ENCODE measurements at regions not wholly inside any gene's neighbourhood (a gene's known extent, or its start where the extent isn't known, plus 50 kb on each side); places are given as distances from the start of the nearest gene placed in this dataset.

GRCh38 chr4:64780664-64781063 lies 371.4 kb upstream of the TECRL start:
- TF ChIP-seq POLR2AphosphoS5 (IDR thresholded peaks at IDR 0.05; ENCODE audit: low read depth, low read length) (no peak), SP1 (IDR thresholded peaks at IDR 0.05; ENCODE audit: low read depth) (no peak), SIN3A (IDR thresholded peaks at IDR 0.05; ENCODE audit: low read depth) (no peak), POLR2A (IDR thresholded peaks at IDR 0.05; ENCODE audit: borderline replicate concordance, extremely low read depth, insufficient read depth, insufficient read length) (no peak), EZH2 (IDR thresholded peaks at IDR 0.05) (no peak), SRF (IDR thresholded peaks at IDR 0.05; ENCODE audit: low read depth) (no peak), YY1 (IDR thresholded peaks at IDR 0.05; ENCODE audit: extremely low read depth, insufficient replicate concordance, low read depth, low read length) (no peak), RAD21 (IDR thresholded peaks at IDR 0.05; ENCODE audit: low read depth) (no peak), EZH2phosphoT487 (IDR thresholded peaks at IDR 0.05; ENCODE audit: borderline replicate concordance) (no peak), ZNF274 (IDR thresholded peaks at IDR 0.05; ENCODE audit: low read depth, low read length) (no peak), JUND (IDR thresholded peaks at IDR 0.05) (no peak)
- TF ChIP-seq, protein P1, sequence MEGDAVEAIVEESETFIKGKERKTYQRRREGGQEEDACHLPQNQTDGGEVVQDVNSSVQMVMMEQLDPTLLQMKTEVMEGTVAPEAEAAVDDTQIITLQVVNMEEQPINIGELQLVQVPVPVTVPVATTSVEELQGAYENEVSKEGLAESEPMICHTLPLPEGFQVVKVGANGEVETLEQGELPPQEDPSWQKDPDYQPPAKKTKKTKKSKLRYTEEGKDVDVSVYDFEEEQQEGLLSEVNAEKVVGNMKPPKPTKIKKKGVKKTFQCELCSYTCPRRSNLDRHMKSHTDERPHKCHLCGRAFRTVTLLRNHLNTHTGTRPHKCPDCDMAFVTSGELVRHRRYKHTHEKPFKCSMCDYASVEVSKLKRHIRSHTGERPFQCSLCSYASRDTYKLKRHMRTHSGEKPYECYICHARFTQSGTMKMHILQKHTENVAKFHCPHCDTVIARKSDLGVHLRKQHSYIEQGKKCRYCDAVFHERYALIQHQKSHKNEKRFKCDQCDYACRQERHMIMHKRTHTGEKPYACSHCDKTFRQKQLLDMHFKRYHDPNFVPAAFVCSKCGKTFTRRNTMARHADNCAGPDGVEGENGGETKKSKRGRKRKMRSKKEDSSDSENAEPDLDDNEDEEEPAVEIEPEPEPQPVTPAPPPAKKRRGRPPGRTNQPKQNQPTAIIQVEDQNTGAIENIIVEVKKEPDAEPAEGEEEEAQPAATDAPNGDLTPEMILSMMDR (IDR thresholded peaks at IDR 0.05 in 2 of 3, conservative IDR thresholded peaks at IDR 0.05 in 1 of 3; ENCODE audit: borderline replicate concordance in 1 of 3, insufficient read depth in 1 of 3, low read depth in 2 of 3, low read length in 2 of 3), result no peak
- TF ChIP-seq, protein P2, sequence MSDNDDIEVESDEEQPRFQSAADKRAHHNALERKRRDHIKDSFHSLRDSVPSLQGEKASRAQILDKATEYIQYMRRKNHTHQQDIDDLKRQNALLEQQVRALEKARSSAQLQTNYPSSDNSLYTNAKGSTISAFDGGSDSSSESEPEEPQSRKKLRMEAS (IDR thresholded peaks at IDR 0.05), result no peak
- TF ChIP-seq, protein P3, sequence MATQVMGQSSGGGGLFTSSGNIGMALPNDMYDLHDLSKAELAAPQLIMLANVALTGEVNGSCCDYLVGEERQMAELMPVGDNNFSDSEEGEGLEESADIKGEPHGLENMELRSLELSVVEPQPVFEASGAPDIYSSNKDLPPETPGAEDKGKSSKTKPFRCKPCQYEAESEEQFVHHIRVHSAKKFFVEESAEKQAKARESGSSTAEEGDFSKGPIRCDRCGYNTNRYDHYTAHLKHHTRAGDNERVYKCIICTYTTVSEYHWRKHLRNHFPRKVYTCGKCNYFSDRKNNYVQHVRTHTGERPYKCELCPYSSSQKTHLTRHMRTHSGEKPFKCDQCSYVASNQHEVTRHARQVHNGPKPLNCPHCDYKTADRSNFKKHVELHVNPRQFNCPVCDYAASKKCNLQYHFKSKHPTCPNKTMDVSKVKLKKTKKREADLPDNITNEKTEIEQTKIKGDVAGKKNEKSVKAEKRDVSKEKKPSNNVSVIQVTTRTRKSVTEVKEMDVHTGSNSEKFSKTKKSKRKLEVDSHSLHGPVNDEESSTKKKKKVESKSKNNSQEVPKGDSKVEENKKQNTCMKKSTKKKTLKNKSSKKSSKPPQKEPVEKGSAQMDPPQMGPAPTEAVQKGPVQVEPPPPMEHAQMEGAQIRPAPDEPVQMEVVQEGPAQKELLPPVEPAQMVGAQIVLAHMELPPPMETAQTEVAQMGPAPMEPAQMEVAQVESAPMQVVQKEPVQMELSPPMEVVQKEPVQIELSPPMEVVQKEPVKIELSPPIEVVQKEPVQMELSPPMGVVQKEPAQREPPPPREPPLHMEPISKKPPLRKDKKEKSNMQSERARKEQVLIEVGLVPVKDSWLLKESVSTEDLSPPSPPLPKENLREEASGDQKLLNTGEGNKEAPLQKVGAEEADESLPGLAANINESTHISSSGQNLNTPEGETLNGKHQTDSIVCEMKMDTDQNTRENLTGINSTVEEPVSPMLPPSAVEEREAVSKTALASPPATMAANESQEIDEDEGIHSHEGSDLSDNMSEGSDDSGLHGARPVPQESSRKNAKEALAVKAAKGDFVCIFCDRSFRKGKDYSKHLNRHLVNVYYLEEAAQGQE (IDR thresholded peaks at IDR 0.05; ENCODE audit: low read depth), result no peak

Measured in HCT116 (cell line).